Fibroblast of lung (primary cell): ENCODE measurements at regions not wholly inside any gene's neighbourhood (a gene's known extent, or its start where the extent isn't known, plus 50 kb on each side); places are given as distances from the start of the nearest gene placed in this dataset.

ENCODE experiments used
- DNase-seq, 2 donors: peaks; one replicate each; pipeline versions ENCODE4 v3.0.0 to v3.0.0-alpha.2; 2010; ENCODE audit warnings: low read depth in 2 of 2
- H2AFZ ChIP-seq: 2 replicates; pipeline ENCODE4 v1.5.1; 2012; ENCODE audit warnings: low read length, control low read depth, inconsistent platforms
- H3K27ac ChIP-seq: 2 replicates; pipeline ENCODE4 v1.5.1; 2011; ENCODE audit warnings: low read length, control low read depth; ENCODE audit not compliant: insufficient read depth
- H3K27me3 ChIP-seq: 2 replicates; pipeline ENCODE4 v1.5.1; 2011; ENCODE audit warnings: mild to moderate bottlenecking, low read length; ENCODE audit not compliant: control insufficient read depth, insufficient read depth
- H3K36me3 ChIP-seq: 2 replicates; pipeline ENCODE4 v1.5.1; 2011; ENCODE audit warnings: low read length; ENCODE audit not compliant: control insufficient read depth, insufficient read depth
- H3K4me1 ChIP-seq: 2 replicates; pipeline ENCODE4 v1.5.1; 2011; ENCODE audit warnings: low read length; ENCODE audit not compliant: control insufficient read depth, insufficient read depth; ENCODE audit errors: extremely low read depth
- H3K4me2 ChIP-seq: 2 replicates; pipeline ENCODE4 v1.5.1; 2011; ENCODE audit warnings: low read length, control low read depth; ENCODE audit not compliant: insufficient read depth; ENCODE audit errors: extremely low read depth
- H3K4me3 ChIP-seq, 4 experiments: fragments of 200-600 bp in 1 of 4; sonication (generic) in 1 of 4; replicated peaks in 1 of 4; 2 replicates each; pipeline ENCODE4 v1.5.1; 2011 to 2016; ENCODE audit warnings: low read length in 4 of 4, low read depth in 3 of 4, mild to moderate bottlenecking in 3 of 4, control low read depth in 2 of 4, inconsistent platforms in 1 of 4, mixed read lengths in 1 of 4; ENCODE audit not compliant: insufficient read depth in 1 of 4; ENCODE audit errors: control extremely low read depth in 1 of 4
- H3K79me2 ChIP-seq: 2 replicates; pipeline ENCODE4 v1.5.1; 2012; ENCODE audit warnings: mild to moderate bottlenecking, low read length, inconsistent platforms; ENCODE audit not compliant: control insufficient read depth, insufficient read depth
- H3K9ac ChIP-seq: 2 replicates; pipeline ENCODE4 v1.5.1; 2011; ENCODE audit warnings: mild to moderate bottlenecking, low read length, control low read depth; ENCODE audit not compliant: insufficient read depth
- H3K9me3 ChIP-seq: 2 replicates; pipeline ENCODE4 v1.5.1; 2012; ENCODE audit warnings: low read depth, low read length; ENCODE audit not compliant: control insufficient read depth, insufficient read depth
- H4K20me1 ChIP-seq: 2 replicates; pipeline ENCODE4 v1.5.1; 2011; ENCODE audit warnings: low read length; ENCODE audit not compliant: control insufficient read depth, insufficient read depth; ENCODE audit errors: extremely low read depth
- EZH2 ChIP-seq: IDR thresholded peaks from 2 replicates; pipeline ENCODE4 v1.5.1; 2012; ENCODE audit warnings: low read length, control low read depth, mild to moderate bottlenecking; ENCODE audit errors: missing control alignments
- TF ChIP-seq, protein P1 (sequence below), 2 donors: IDR thresholded peaks in 1 of 2; conservative IDR thresholded peaks in 1 of 2; 1 replicate in 1 of 2; 2 replicates in 1 of 2; pipeline ENCODE4 v1.5.1; 2011 to 2012; ENCODE audit warnings: low read length in 2 of 2, control low read depth in 1 of 2, inconsistent platforms in 1 of 2, low read depth in 1 of 2, mild to moderate bottlenecking in 1 of 2

- H3K36me3 ChIP-seq: no peaks in the 10 kb centered on the region
- no peak overlapping the region for H3K27ac ChIP-seq
- no peak overlapping the region for H3K4me2 ChIP-seq
- no peaks in the 10 kb centered on the region for H4K20me1 ChIP-seq
- no peaks in the 10 kb centered on the region for H3K9me3 ChIP-seq
- no peak for TF ChIP-seq EZH2
- TF ChIP-seq, protein P1, sequence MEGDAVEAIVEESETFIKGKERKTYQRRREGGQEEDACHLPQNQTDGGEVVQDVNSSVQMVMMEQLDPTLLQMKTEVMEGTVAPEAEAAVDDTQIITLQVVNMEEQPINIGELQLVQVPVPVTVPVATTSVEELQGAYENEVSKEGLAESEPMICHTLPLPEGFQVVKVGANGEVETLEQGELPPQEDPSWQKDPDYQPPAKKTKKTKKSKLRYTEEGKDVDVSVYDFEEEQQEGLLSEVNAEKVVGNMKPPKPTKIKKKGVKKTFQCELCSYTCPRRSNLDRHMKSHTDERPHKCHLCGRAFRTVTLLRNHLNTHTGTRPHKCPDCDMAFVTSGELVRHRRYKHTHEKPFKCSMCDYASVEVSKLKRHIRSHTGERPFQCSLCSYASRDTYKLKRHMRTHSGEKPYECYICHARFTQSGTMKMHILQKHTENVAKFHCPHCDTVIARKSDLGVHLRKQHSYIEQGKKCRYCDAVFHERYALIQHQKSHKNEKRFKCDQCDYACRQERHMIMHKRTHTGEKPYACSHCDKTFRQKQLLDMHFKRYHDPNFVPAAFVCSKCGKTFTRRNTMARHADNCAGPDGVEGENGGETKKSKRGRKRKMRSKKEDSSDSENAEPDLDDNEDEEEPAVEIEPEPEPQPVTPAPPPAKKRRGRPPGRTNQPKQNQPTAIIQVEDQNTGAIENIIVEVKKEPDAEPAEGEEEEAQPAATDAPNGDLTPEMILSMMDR (conservative IDR thresholded peaks at IDR 0.05 in 1 of 2, IDR thresholded peaks at IDR 0.05 in 1 of 2; ENCODE audit: low read depth in 1 of 2, low read length in 2 of 2): no peak
- DNase-seq: no peak
- no peaks in the 10 kb centered on the region for H3K27me3 ChIP-seq
- H2AFZ ChIP-seq: no peak overlapping the region
- H3K9ac ChIP-seq: no peak overlapping the region
- no peak overlapping the region for H3K4me3 ChIP-seq
- H3K79me2 ChIP-seq: no peaks in the 10 kb centered on the region
- H3K4me1 ChIP-seq: no peaks in the 10 kb centered on the region
Measured at GRCh38 chr11:15446929-15447328, 332.2 kb downstream of the INSC start.

DNA sequence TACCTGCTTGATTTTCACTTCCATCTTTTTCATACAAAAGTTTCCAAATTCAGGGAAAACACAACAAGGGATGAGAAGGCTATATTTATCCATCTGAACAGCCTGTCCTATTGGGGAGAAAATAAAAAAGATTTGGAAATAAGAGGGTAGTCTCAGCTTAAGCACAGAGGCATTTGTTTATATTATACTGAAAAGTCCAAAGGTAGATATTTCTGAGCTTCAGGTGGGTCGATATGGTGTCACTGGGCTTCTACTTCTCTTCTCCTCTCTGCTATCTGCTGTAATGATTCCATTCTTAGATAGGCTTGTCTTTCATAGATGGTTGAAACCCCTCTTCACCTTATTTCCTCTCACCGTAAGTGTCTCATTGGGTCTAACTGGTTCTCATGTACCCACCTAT lies 337.0 kb downstream of the INSC start:
- TF ChIP-seq, protein P1 (conservative IDR thresholded peaks at IDR 0.05 in 1 of 2, IDR thresholded peaks at IDR 0.05 in 1 of 2; ENCODE audit: low read depth in 1 of 2, low read length in 2 of 2): no peak
- no peak for TF ChIP-seq EZH2

GRCh38 chr11:15453211-15453765 lies 338.6 kb downstream of the INSC start:
- Histone ChIP-seq H3K79me2 (no peaks in the 10 kb centered on the region), H3K4me2 (no peak overlapping the region), H3K9me3 (no peaks in the 10 kb centered on the region), H4K20me1 (no peaks in the 10 kb centered on the region), H3K4me3 (no peak overlapping the region), H2AFZ (no peak overlapping the region), H3K27ac (no peak overlapping the region), H3K4me1 (no peaks in the 10 kb centered on the region), H3K36me3 (no peaks in the 10 kb centered on the region), H3K27me3 (no peaks in the 10 kb centered on the region), H3K9ac (no peak overlapping the region)
- TF ChIP-seq, protein P1 (conservative IDR thresholded peaks at IDR 0.05 in 1 of 2, IDR thresholded peaks at IDR 0.05 in 1 of 2; ENCODE audit: low read depth in 1 of 2, low read length in 2 of 2): no peak
- TF ChIP-seq EZH2: no peak
- no peak for DNase-seq

More for the DNA sequence above, 337.0 kb downstream of the INSC start:
- Histone ChIP-seq H3K27ac (no peak overlapping the region), H3K4me2 (no peak overlapping the region), H3K79me2 (no peaks in the 10 kb centered on the region), H3K4me3 (no peak overlapping the region), H3K9me3 (no peaks in the 10 kb centered on the region), H3K9ac (no peak overlapping the region), H3K36me3 (no peaks in the 10 kb centered on the region), H2AFZ (no peak overlapping the region), H3K27me3 (no peaks in the 10 kb centered on the region), H4K20me1 (no peaks in the 10 kb centered on the region), H3K4me1 (no peaks in the 10 kb centered on the region)
- no peak for DNase-seq
